Effector memory CD8-positive, alpha-beta T cell (primary cell): ENCODE measurements at regions not wholly inside any gene's neighbourhood (a gene's known extent, or its start where the extent isn't known, plus 50 kb on each side); places are given as distances from the start of the nearest gene placed in this dataset.
A peak's percentile ranks its signal among the peaks of the same experiment; 100 is the strongest.

Experiments
- ATAC-seq: fragments of 150-1000 bp; cut with Tn5 transposase; replicated peaks from 2 replicates; pipeline ENCODE4 v1.10.0; 2021; ENCODE audit warnings: mild to moderate bottlenecking, moderate library complexity
- DNase-seq, 3 experiments: peaks; one replicate each; pipeline ENCODE4 v3.0.0; 2021
- H3K27ac Mint-ChIP-seq, 2 donors: one replicate each; pipeline ENCODE4 v1.8.0; 2022; ENCODE audit warnings: mild to moderate bottlenecking in 2 of 2, mixed read lengths in 2 of 2, moderate library complexity in 2 of 2
- H3K27me3 Mint-ChIP-seq, 2 donors: one replicate each; pipeline ENCODE4 v1.8.0; 2022; ENCODE audit warnings: mixed read lengths in 2 of 2
- H3K36me3 Mint-ChIP-seq: one replicate; pipeline ENCODE4 v1.8.0; 2022; ENCODE audit warnings: mild to moderate bottlenecking, moderate library complexity, mixed read lengths; ENCODE audit not compliant: insufficient read depth
- H3K4me1 Mint-ChIP-seq, 2 donors: one replicate each; pipeline ENCODE4 v1.8.0; 2022; ENCODE audit warnings: low read depth in 2 of 2, mixed read lengths in 2 of 2
- H3K4me3 Mint-ChIP-seq, 2 donors: one replicate each; pipeline ENCODE4 v1.8.0; 2022; ENCODE audit warnings: mild to moderate bottlenecking in 2 of 2, mixed read lengths in 2 of 2, moderate library complexity in 2 of 2
- H3K9me3 Mint-ChIP-seq, 2 donors: one replicate each; pipeline ENCODE4 v1.8.0; 2022; ENCODE audit warnings: mixed read lengths in 2 of 2

DNA sequence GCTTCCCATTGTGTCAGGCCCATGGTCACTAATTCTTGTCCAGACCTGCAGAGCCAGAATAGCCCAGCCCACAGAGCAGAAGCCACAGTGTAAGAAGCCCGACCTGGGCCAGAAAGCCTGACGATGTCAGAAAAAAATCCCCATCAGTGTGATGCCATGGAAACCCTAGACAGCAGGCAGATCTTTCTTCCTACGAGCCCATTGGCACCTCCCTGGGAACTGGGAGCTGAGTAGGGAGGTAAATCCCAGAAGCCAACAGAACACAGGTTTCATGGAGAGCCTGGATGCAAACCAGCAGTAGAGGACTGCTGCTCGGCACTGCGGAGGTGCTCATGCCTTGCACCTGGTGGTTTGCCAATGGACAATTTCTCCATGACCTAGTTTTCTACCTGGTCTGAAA, 82.2 kb upstream of the SLC22A16 start:
- Mint-ChIP-seq H3K27me3 (peaks cover 15 to 19% of the 10 kb centered on the region in 2 donors), H3K4me3 (no peak overlapping the region), H3K27ac (no peak overlapping the region), H3K9me3 (no peaks in the 10 kb centered on the region), H3K36me3 (no peaks in the 10 kb centered on the region), H3K4me1 (peaks cover 22 to 23% of the 10 kb centered on the region in 2 donors)
- DNase-seq (no peak), ATAC-seq (no peak)

- Mint-ChIP-seq H3K9me3 (no peaks in the 10 kb centered on the region), H3K4me3 (no peak overlapping the region), H3K27me3 (peaks cover 19 to 23% of the 10 kb centered on the region in 2 donors), H3K4me1 (peaks cover 17 to 22% of the 10 kb centered on the region in 2 donors), H3K27ac (peak overlapping the region in 1 of 2 donors; percentile 42), H3K36me3 (no peaks in the 10 kb centered on the region)
- ATAC-seq (no peak), DNase-seq (no peak)
Measured at GRCh38 chr6:110557199-110557598, 80.8 kb upstream of the SLC22A16 start.

- Mint-ChIP-seq H3K27ac (peak overlapping the region in 1 of 2 donors; percentile 42), H3K36me3 (no peaks in the 10 kb centered on the region), H3K4me1 (peaks cover 12 to 19% of the 10 kb centered on the region in 2 donors), H3K4me3 (no peak overlapping the region), H3K9me3 (no peaks in the 10 kb centered on the region), H3K27me3 (peaks cover 21 to 29% of the 10 kb centered on the region in 2 donors)
- DNase-seq = no peak
- no peak for ATAC-seq
Measured at GRCh38 chr6:110556317-110557110, 80.1 kb upstream of the SLC22A16 start.

GRCh38 chr6:110554966-110555460, 78.6 kb upstream of the SLC22A16 start:
- no peak for ATAC-seq
- DNase-seq = no peak
- H3K9me3 Mint-ChIP-seq = no peaks in the 10 kb centered on the region
- H3K4me3 Mint-ChIP-seq = no peak overlapping the region
- H3K4me1 Mint-ChIP-seq = peaks cover 3 to 9% of the 10 kb centered on the region in 2 donors
- peaks cover 34 to 40% of the 10 kb centered on the region in 2 donors for H3K27me3 Mint-ChIP-seq
- H3K36me3 Mint-ChIP-seq = no peaks in the 10 kb centered on the region
- peak overlapping the region in 1 of 2 donors; percentile 78 for H3K27ac Mint-ChIP-seq

DNA sequence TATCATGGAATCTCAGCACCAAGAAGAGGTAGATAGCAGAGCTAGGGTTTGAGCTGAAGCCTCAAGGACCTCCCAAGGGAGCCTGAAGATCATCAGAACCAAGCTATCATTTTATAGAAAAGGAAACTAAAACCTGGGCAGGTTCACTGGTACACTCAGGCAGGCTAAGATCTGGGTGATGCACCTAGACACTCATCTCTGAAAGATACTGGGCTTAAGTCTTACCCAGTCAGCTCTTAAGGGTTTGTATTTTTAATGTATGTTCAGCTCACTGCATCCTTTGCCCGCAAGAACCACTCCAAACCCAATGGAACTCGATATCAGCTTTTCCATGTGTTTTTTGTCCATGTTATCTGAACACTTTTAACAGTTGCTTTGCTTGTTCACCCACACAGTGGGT, 78.0 kb upstream of the SLC22A16 start:
- Mint-ChIP-seq H3K4me1 (peaks cover 3 to 6% of the 10 kb centered on the region in 2 donors), H3K36me3 (no peaks in the 10 kb centered on the region), H3K9me3 (no peaks in the 10 kb centered on the region), H3K27ac (peak overlapping the region in 1 of 2 donors; percentile 78), H3K27me3 (peaks cover 36 to 40% of the 10 kb centered on the region in 2 donors), H3K4me3 (no peak overlapping the region)
- DNase-seq (no peak), ATAC-seq (no peak)

GRCh38 chr6:110552901-110553641, 76.7 kb upstream of the SLC22A16 start:
- Mint-ChIP-seq H3K27me3 (peaks cover 39 to 40% of the 10 kb centered on the region in 2 donors), H3K4me1 (peaks cover 0 to 3% of the 10 kb centered on the region in 2 donors), H3K27ac (no peak overlapping the region), H3K9me3 (no peaks in the 10 kb centered on the region), H3K36me3 (no peaks in the 10 kb centered on the region), H3K4me3 (no peak overlapping the region)
- DNase-seq (no peak), ATAC-seq (no peak)

DNA sequence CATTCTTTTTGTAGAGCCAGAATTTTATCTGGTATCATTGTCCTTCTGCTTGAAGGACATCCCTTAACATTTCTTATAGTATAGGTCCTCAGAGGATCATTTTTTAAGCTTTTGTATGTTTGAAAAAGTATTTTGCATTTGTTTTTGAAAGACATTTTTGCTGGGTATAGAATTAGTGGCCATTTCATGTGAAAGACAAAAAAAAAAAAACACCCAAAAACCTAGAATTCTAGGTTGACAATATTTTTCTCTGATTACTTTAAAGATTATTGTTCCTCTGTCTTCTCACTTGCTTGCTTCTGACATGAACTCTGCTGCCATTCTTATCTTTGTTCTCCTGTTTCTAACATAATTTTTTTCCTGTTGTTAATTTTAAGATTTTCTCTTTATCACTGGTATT, 75.7 kb upstream of the SLC22A16 start:
- ATAC-seq (no peak), DNase-seq (no peak)
- no peak overlapping the region for H3K4me3 Mint-ChIP-seq
- H3K9me3 Mint-ChIP-seq = no peaks in the 10 kb centered on the region
- peaks cover 34 to 40% of the 10 kb centered on the region in 2 donors for H3K27me3 Mint-ChIP-seq
- H3K36me3 Mint-ChIP-seq = no peaks in the 10 kb centered on the region
- H3K27ac Mint-ChIP-seq = no peak overlapping the region
- peaks cover 0 to 3% of the 10 kb centered on the region in 2 donors for H3K4me1 Mint-ChIP-seq

GRCh38 chr6:110551088-110551487, 74.7 kb upstream of the SLC22A16 start:
- peaks cover 30 to 40% of the 10 kb centered on the region in 2 donors for H3K27me3 Mint-ChIP-seq
- no peaks in the 10 kb centered on the region for H3K9me3 Mint-ChIP-seq

DNA sequence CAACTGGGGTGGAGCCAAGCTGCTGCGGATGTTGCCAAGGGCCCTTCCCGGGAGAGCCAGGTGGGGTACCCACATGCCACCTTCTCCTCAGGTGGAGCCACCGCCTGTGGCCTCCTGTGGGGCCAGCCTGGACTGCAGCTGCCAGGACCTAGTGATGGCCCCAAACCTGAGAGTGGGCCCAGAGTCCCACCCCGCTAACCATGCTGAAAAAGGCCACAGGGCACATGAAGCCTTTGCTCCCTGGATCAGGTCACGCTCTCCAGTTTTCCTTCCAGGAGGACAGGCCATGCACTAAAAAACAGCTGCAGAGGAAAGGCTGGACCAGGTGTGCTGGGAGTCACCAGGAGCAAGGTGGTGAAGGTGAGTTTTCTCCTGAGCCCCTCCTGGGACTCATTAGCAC, 73.9 kb upstream of the SLC22A16 start:
- Mint-ChIP-seq H3K27me3 (peaks cover 30 to 40% of the 10 kb centered on the region in 2 donors), H3K4me1 (peaks cover under 1 to 3% of the 10 kb centered on the region in 2 donors), H3K27ac (no peak overlapping the region), H3K36me3 (no peaks in the 10 kb centered on the region), H3K4me3 (no peak overlapping the region), H3K9me3 (no peaks in the 10 kb centered on the region)
- DNase-seq = no peak
- no peak for ATAC-seq

More at GRCh38 chr6:110551088-110551487, 74.7 kb upstream of the SLC22A16 start:
- no peak overlapping the region for H3K27ac Mint-ChIP-seq
- no peak for ATAC-seq
- H3K4me1 Mint-ChIP-seq = peaks cover 0 to 3% of the 10 kb centered on the region in 2 donors
- no peaks in the 10 kb centered on the region for H3K36me3 Mint-ChIP-seq
- H3K4me3 Mint-ChIP-seq = no peak overlapping the region
- DNase-seq = no peak

DNA sequence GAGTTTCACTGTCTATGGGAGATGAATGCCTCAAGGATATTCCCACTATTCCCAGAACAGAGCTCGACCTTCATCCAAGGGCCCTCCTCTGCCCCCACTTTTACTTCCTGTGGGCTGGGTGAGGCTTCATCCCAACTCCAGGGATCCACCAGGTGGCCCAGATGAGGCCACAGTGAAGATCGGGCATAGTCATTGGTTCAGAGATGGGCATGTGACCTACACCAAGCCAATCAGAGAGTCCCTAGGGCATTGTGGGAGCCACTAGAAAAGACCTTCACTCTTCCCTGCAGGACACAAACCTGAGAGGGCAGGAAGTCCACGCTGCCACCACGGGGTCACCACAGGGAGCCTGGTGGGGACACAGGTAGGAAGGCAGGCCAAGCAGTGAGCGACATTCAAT, 72.9 kb upstream of the SLC22A16 start:
- ATAC-seq = no peak
- no peak for DNase-seq
- H3K9me3 Mint-ChIP-seq = no peaks in the 10 kb centered on the region
- peaks cover 5 to 9% of the 10 kb centered on the region in 2 donors for H3K4me1 Mint-ChIP-seq
- no peaks in the 10 kb centered on the region for H3K36me3 Mint-ChIP-seq
- no peak overlapping the region for H3K27ac Mint-ChIP-seq
- H3K4me3 Mint-ChIP-seq = no peak overlapping the region
- H3K27me3 Mint-ChIP-seq = peaks cover 25 to 32% of the 10 kb centered on the region in 2 donors

DNA sequence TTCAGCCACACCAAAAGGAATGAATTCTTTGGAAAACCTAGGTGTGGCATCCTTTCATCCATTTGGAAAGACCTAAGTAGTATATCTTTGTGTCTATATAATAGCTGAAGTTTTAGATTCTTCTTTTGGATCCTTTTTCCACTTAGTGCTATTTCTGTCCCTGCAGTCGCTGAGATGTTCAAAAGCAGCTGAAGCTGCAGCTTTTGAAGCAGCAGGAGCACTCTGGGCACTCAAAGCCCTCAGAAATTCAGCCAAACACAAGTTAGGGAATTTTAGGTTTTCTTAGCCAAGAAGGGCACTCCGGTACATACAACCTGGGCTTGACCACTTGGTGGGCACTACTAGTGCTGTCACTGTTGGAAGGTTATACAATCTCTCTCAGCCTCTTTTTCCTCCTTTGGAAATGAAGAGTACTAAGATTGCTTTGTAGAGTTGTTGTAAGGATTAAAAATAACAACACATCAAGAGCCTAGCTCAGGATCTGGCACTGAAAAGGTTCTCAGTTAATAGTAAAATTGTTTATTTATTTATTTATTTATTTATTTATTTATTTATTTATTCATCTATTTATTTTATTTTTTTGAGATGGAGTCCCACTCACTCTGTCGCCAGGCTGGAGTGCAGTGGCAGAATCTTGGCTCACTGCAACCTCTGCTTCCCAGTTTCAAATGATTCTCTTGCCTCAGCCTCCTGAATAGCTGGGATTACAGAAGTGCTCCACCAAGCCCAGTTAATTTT, 71.9 kb upstream of the SLC22A16 start:
- no peak overlapping the region for H3K4me3 Mint-ChIP-seq
- no peak for DNase-seq
- no peak for ATAC-seq
- H3K9me3 Mint-ChIP-seq = no peaks in the 10 kb centered on the region
- H3K36me3 Mint-ChIP-seq = no peaks in the 10 kb centered on the region
- peaks cover 12 to 15% of the 10 kb centered on the region in 2 donors for H3K4me1 Mint-ChIP-seq
- no peak overlapping the region for H3K27ac Mint-ChIP-seq
- H3K27me3 Mint-ChIP-seq = peaks cover 31% of the 10 kb centered on the region in 2 donors

GRCh38 chr6:110547266-110547964, 71.0 kb upstream of the SLC22A16 start:
- no peaks in the 10 kb centered on the region for H3K36me3 Mint-ChIP-seq
- H3K4me1 Mint-ChIP-seq = peaks cover 14 to 15% of the 10 kb centered on the region in 2 donors
- peaks cover 32 to 36% of the 10 kb centered on the region in 2 donors for H3K27me3 Mint-ChIP-seq
- H3K4me3 Mint-ChIP-seq = no peak overlapping the region
- no peak for ATAC-seq
- H3K9me3 Mint-ChIP-seq = no peaks in the 10 kb centered on the region
- DNase-seq = no peak
- H3K27ac Mint-ChIP-seq = no peak overlapping the region
